Head of caudate nucleus (tissue), 42 donors: ENCODE measurements at regions not wholly inside any gene's neighbourhood (a gene's known extent, or its start where the extent isn't known, plus 50 kb on each side); places are given as distances from the start of the nearest gene placed in this dataset.

ENCODE experiments used
- DNase-seq, 42 donors: peaks; one replicate each; pipeline versions ENCODE4 v3.0.0 to v3.0.0-alpha.2; 2020 to 2021; ENCODE audit warnings: mixed read lengths in 7 of 42
- intact Hi-C: fragments of 100-400 bp; cut with DNase I; formaldehyde crosslinking; loops from one replicate; pipeline ENCODE4 v1.15.0; 2022

GRCh38 chr4:110675426-110675825 lies 52.5 kb upstream of the PITX2 start:
- no peak for DNase-seq
- intact Hi-C loops, result no loop called here

GRCh38 chr4:110676241-110676640 lies 53.4 kb upstream of the PITX2 start:
- no peak for DNase-seq
- intact Hi-C loops, result no loop called here

- no peak for DNase-seq
Measured at GRCh38 chr4:110678517-110679227, 55.8 kb upstream of the PITX2 start.

GRCh38 chr4:110680265-110680664 lies 57.4 kb upstream of the PITX2 start:
- no peak for DNase-seq
- intact Hi-C loops, result no loop called here

More at GRCh38 chr4:110678517-110679227, 55.8 kb upstream of the PITX2 start:
- intact Hi-C loops, result no loop called here

GRCh38 chr4:110681381-110681780 lies 58.5 kb upstream of the PITX2 start:
- no peak for DNase-seq
- intact Hi-C loops, result no loop called here

GRCh38 chr4:110682311-110682710 lies 59.4 kb upstream of the PITX2 start:
- intact Hi-C loops, result no loop called here
- no peak for DNase-seq

GRCh38 chr4:110683601-110684000 lies 60.7 kb upstream of the PITX2 start:
- DNase-seq, result no peak
- intact Hi-C loops, result no loop called here

- DNase-seq, result no peak
- intact Hi-C loops, result no loop called here
Measured at GRCh38 chr4:110702326-110702725, 79.4 kb upstream of the PITX2 start.

GRCh38 chr4:110704748-110705439 lies 82.0 kb upstream of the PITX2 start:
- DNase-seq, result no peak
- intact Hi-C loops, result no loop called here

GRCh38 chr4:110705440-110705782 lies 82.5 kb upstream of the PITX2 start:
- DNase-seq, result no peak
- intact Hi-C loops, result no loop called here

- no peak for DNase-seq
- intact Hi-C loops, result no loop called here
Measured at GRCh38 chr4:110710070-110710469, 87.2 kb upstream of the PITX2 start.

- intact Hi-C loops, result no loop called here
- no peak for DNase-seq
Measured at GRCh38 chr4:110712486-110712885, 89.6 kb upstream of the PITX2 start.

GRCh38 chr4:110730318-110730717 lies 107.4 kb upstream of the PITX2 start:
- DNase-seq, result no peak
- intact Hi-C loops, result no loop called here

GRCh38 chr4:110733901-110734300 lies 111.0 kb upstream of the PITX2 start:
- intact Hi-C loops, result no loop called here
- DNase-seq, result no peak

GRCh38 chr4:110735686-110736085 lies 112.8 kb upstream of the PITX2 start:
- intact Hi-C loops, result no loop called here
- DNase-seq, result no peak

GRCh38 chr4:110737931-110738330 lies 115.1 kb upstream of the PITX2 start:
- intact Hi-C loops, result no loop called here

GRCh38 chr4:110742143-110742542 lies 119.3 kb upstream of the PITX2 start:
- intact Hi-C loops, result no loop called here
- no peak for DNase-seq

More at GRCh38 chr4:110737931-110738330, 115.1 kb upstream of the PITX2 start:
- DNase-seq, result no peak

- intact Hi-C loops, result no loop called here
- DNase-seq, result no peak
Measured at GRCh38 chr4:110748071-110748470, 125.2 kb upstream of the PITX2 start.

- no peak for DNase-seq
- intact Hi-C loops, result no loop called here
Measured at GRCh38 chr4:110751183-110751582, 128.3 kb upstream of the PITX2 start.

- intact Hi-C loops, result no loop called here
- no peak for DNase-seq
Measured at GRCh38 chr4:110751986-110752385, 129.1 kb upstream of the PITX2 start.

GRCh38 chr4:110753466-110753865 lies 130.6 kb upstream of the PITX2 start:
- intact Hi-C loops, result no loop called here
- DNase-seq, result no peak
